Large intestine (tissue), 3 donors: ENCODE measurements at regions not wholly inside any gene's neighbourhood (a gene's known extent, or its start where the extent isn't known, plus 50 kb on each side); places are given as distances from the start of the nearest gene placed in this dataset.

ENCODE experiments used
- DNase-seq, 2 donors: peaks; one replicate each; pipeline versions ENCODE4 v3.0.0 to v3.0.0-alpha.2; 2013
- H3K27ac ChIP-seq: one replicate; pipeline ENCODE4 v1.5.1; 2013; ENCODE audit warnings: low read length
- H3K27me3 ChIP-seq: 2 replicates; pipeline ENCODE4 v1.6.1; 2013; ENCODE audit warnings: low read length; ENCODE audit not compliant: control insufficient read depth, insufficient read depth
- H3K36me3 ChIP-seq: 2 replicates; pipeline ENCODE4 v1.6.1; 2013; ENCODE audit warnings: low read length; ENCODE audit not compliant: control insufficient read depth, insufficient read depth
- H3K4me1 ChIP-seq: one replicate; pipeline ENCODE4 v1.6.1; 2013; ENCODE audit warnings: low read length; ENCODE audit not compliant: control insufficient read depth, insufficient read depth
- H3K4me3 ChIP-seq: one replicate; pipeline ENCODE4 v1.5.1; 2013; ENCODE audit warnings: low read length
- H3K9me3 ChIP-seq: one replicate; pipeline ENCODE4 v1.6.1; 2013; ENCODE audit warnings: mild to moderate bottlenecking, low read depth, low read length, moderate library complexity; ENCODE audit not compliant: control insufficient read depth
- WGBS: methylation state at CpG from one replicate; pipeline ENCODE4 v1.1.5; 2013; ENCODE audit warnings: low lambda C conversion rate; ENCODE audit not compliant: insufficient coverage; 5-methylcytosine and 5-hydroxymethylcytosine counted together

- DNase-seq = no peak
- WGBS = no CpG with 5 or more reads among the region's 10 CpGs
- H3K27ac ChIP-seq = no peak overlapping the region
- H3K4me1 ChIP-seq = no peaks in the 10 kb centered on the region
- H3K36me3 ChIP-seq = no peaks in the 10 kb centered on the region
- H3K4me3 ChIP-seq = no peak overlapping the region
- H3K9me3 ChIP-seq = no peaks in the 10 kb centered on the region
- peaks cover 4% of the 10 kb centered on the region for H3K27me3 ChIP-seq
These were observed 68.7 kb upstream of the SPRED2 start for GRCh38 chr2:65501074-65501473.

- peaks cover 4% of the 10 kb centered on the region for H3K27me3 ChIP-seq
- DNase-seq = no peak
- WGBS = no CpG with 5 or more reads among the region's 9 CpGs
- H3K9me3 ChIP-seq = no peaks in the 10 kb centered on the region
- H3K4me1 ChIP-seq = no peaks in the 10 kb centered on the region
- no peak overlapping the region for H3K4me3 ChIP-seq
- H3K36me3 ChIP-seq = no peaks in the 10 kb centered on the region
- H3K27ac ChIP-seq = no peak overlapping the region
These were observed 68.1 kb upstream of the SPRED2 start for GRCh38 chr2:65500310-65501040.

- no CpG with 5 or more reads among the region's 6 CpGs for WGBS
- Histone ChIP-seq H3K36me3 (no peaks in the 10 kb centered on the region), H3K4me1 (no peaks in the 10 kb centered on the region)
These were observed 66.8 kb upstream of the SPRED2 start for GRCh38 chr2:65499216-65499615.

GRCh38 chr2:65498396-65498795 lies 66.0 kb upstream of the SPRED2 start:
- no peaks in the 10 kb centered on the region for H3K4me1 ChIP-seq

More at GRCh38 chr2:65499216-65499615, 66.8 kb upstream of the SPRED2 start:
- Histone ChIP-seq H3K9me3 (no peaks in the 10 kb centered on the region), H3K27ac (no peak overlapping the region), H3K27me3 (no peaks in the 10 kb centered on the region), H3K4me3 (no peak overlapping the region)
- no peak for DNase-seq

GRCh38 chr2:65495251-65495877 lies 63.0 kb upstream of the SPRED2 start:
- WGBS = 86% methylated on average over 1 of the region's 4 CpGs
- no peaks in the 10 kb centered on the region for H3K4me1 ChIP-seq
- DNase-seq = no peak

More at GRCh38 chr2:65498396-65498795, 66.0 kb upstream of the SPRED2 start:
- WGBS = no CpG with 5 or more reads among the region's 4 CpGs
- Histone ChIP-seq H3K9me3 (no peaks in the 10 kb centered on the region), H3K36me3 (no peaks in the 10 kb centered on the region), H3K4me3 (no peak overlapping the region), H3K27ac (no peak overlapping the region), H3K27me3 (no peaks in the 10 kb centered on the region)
- DNase-seq = no peak

GRCh38 chr2:65494078-65494477 lies 61.7 kb upstream of the SPRED2 start:
- H3K27me3 ChIP-seq = no peaks in the 10 kb centered on the region
- H3K36me3 ChIP-seq = no peaks in the 10 kb centered on the region
- WGBS = 100% methylated on average over 1 of the region's 3 CpGs
- no peak overlapping the region for H3K4me3 ChIP-seq
- no peak for DNase-seq
- H3K4me1 ChIP-seq = peaks cover 2% of the 10 kb centered on the region
- no peaks in the 10 kb centered on the region for H3K9me3 ChIP-seq
- no peak overlapping the region for H3K27ac ChIP-seq

More at GRCh38 chr2:65495251-65495877, 63.0 kb upstream of the SPRED2 start:
- no peak overlapping the region for H3K4me3 ChIP-seq
- H3K27me3 ChIP-seq = no peaks in the 10 kb centered on the region
- H3K9me3 ChIP-seq = no peaks in the 10 kb centered on the region
- H3K27ac ChIP-seq = no peak overlapping the region
- H3K36me3 ChIP-seq = no peaks in the 10 kb centered on the region

GRCh38 chr2:65491381-65491905 lies 59.0 kb upstream of the SPRED2 start:
- Histone ChIP-seq H3K36me3 (no peaks in the 10 kb centered on the region), H3K27ac (no peak overlapping the region), H3K27me3 (no peaks in the 10 kb centered on the region), H3K9me3 (no peaks in the 10 kb centered on the region), H3K4me3 (no peak overlapping the region), H3K4me1 (peaks cover 6% of the 10 kb centered on the region)
- no peak for DNase-seq
- WGBS = 80% methylated on average over 1 of the region's 7 CpGs

GRCh38 chr2:65490222-65490621 lies 57.8 kb upstream of the SPRED2 start:
- no CpG with 5 or more reads among the region's 3 CpGs for WGBS
- Histone ChIP-seq H3K9me3 (no peaks in the 10 kb centered on the region), H3K27me3 (no peaks in the 10 kb centered on the region), H3K4me1 (peaks cover 6% of the 10 kb centered on the region), H3K36me3 (no peaks in the 10 kb centered on the region), H3K27ac (no peak overlapping the region), H3K4me3 (no peak overlapping the region)
- DNase-seq = no peak

- H3K27ac ChIP-seq = no peak overlapping the region
- peak; percentile 7 to 63 for DNase-seq
These were observed 56.9 kb upstream of the SPRED2 start for GRCh38 chr2:65489269-65489668.

GRCh38 chr2:65488527-65488926 lies 56.1 kb upstream of the SPRED2 start:
- Histone ChIP-seq H3K4me1 (peaks cover 6% of the 10 kb centered on the region), H3K9me3 (no peaks in the 10 kb centered on the region), H3K27me3 (no peaks in the 10 kb centered on the region), H3K27ac (no peak overlapping the region), H3K4me3 (no peak overlapping the region), H3K36me3 (no peaks in the 10 kb centered on the region)
- WGBS = 75% methylated on average over 2 of the region's 3 CpGs
- no peak for DNase-seq

More at GRCh38 chr2:65489269-65489668, 56.9 kb upstream of the SPRED2 start:
- Histone ChIP-seq H3K27me3 (no peaks in the 10 kb centered on the region), H3K36me3 (no peaks in the 10 kb centered on the region), H3K9me3 (no peaks in the 10 kb centered on the region), H3K4me1 (peaks cover 6% of the 10 kb centered on the region), H3K4me3 (no peak overlapping the region)
- WGBS = 0% methylated on average over 1 of the region's 5 CpGs
